ENCODE measurements at regions not wholly inside any gene's neighbourhood (a gene's known extent, or its start where the extent isn't known, plus 50 kb on each side); places are given as distances from the start of the nearest gene placed in this dataset.

DNA sequence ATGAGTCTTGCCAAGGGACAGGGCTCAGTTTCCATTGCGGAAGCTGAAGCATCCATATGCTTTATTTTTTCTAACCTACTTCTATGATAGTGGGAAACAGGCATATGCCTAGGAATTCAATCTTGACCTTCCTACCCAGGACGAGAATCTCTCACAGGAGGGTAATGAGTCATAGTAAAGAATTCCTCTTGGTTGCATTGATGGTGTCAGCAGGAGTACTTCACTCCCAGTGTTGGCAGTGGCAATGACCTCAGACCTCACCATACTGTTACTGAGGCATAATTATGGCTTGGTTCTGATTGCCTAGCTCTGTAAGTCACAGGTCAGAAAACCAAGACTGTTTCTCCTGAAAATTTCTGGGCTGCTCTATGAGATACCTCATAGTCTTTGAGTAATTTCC is 552.9 kb downstream of the ARL4A start:
- no peaks in the 10 kb centered on the region for H3K9me3 ChIP-seq (replicated peaks; ENCODE audit: insufficient read depth, low read length)
- no peaks in the 10 kb centered on the region for H3K36me3 ChIP-seq (replicated peaks; ENCODE audit: insufficient read depth, low read length)
- no peak overlapping the region for H3K9ac ChIP-seq (ENCODE audit: low read length)
- no peak overlapping the region for H2AFZ ChIP-seq (ENCODE audit: low read length)
- H3K4me2 ChIP-seq (ENCODE audit: low read depth, low read length), result no peak overlapping the region
- H3K27ac ChIP-seq (ENCODE audit: low read length), result no peak overlapping the region
- no peak for DNase-seq
- H3K79me2 ChIP-seq (ENCODE audit: low read length), result no peaks in the 10 kb centered on the region
- H3K27me3 ChIP-seq (replicated peaks; ENCODE audit: insufficient read depth, low read length), result no peaks in the 10 kb centered on the region
- H4K20me1 ChIP-seq (ENCODE audit: insufficient read depth, low read length), result no peaks in the 10 kb centered on the region
- no peak overlapping the region for H3K4me3 ChIP-seq (ENCODE audit: low read length)
- H3K9me2 ChIP-seq (replicated peaks; ENCODE audit: insufficient read depth, low read length), result no peaks in the 10 kb centered on the region
- H3F3A ChIP-seq (ENCODE audit: insufficient read depth, low read length), result no peaks in the 10 kb centered on the region
- no peaks in the 10 kb centered on the region for H3K4me1 ChIP-seq (ENCODE audit: low read length)
- TF ChIP-seq EZH2phosphoT487 (IDR thresholded peaks at IDR 0.05; ENCODE audit: low read length) (no peak), EZH2 (optimal IDR thresholded peaks at IDR 0.05; ENCODE audit: low read depth, low read length) (no peak)
- TF ChIP-seq, protein P1, sequence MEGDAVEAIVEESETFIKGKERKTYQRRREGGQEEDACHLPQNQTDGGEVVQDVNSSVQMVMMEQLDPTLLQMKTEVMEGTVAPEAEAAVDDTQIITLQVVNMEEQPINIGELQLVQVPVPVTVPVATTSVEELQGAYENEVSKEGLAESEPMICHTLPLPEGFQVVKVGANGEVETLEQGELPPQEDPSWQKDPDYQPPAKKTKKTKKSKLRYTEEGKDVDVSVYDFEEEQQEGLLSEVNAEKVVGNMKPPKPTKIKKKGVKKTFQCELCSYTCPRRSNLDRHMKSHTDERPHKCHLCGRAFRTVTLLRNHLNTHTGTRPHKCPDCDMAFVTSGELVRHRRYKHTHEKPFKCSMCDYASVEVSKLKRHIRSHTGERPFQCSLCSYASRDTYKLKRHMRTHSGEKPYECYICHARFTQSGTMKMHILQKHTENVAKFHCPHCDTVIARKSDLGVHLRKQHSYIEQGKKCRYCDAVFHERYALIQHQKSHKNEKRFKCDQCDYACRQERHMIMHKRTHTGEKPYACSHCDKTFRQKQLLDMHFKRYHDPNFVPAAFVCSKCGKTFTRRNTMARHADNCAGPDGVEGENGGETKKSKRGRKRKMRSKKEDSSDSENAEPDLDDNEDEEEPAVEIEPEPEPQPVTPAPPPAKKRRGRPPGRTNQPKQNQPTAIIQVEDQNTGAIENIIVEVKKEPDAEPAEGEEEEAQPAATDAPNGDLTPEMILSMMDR (IDR thresholded peaks at IDR 0.05; ENCODE audit: low read length), result no peak

DNA sequence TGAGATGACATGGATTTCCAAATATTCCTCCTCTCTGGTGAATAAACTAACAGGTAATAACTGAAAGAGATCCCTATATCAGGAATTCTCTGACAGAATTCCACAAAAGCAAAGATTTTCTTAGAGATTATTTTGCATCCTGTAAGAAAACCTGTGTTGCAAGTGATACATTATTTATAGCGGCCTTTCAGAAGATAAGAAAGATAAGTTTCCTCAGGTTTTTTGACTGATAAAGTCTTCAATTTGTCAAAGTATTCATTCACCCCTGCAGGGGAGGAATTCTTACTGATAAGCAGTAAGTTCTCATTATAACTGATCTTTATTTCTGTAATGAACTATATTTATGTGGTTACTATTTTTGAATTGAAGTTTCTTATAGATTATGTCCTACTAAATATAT is 554.0 kb downstream of the ARL4A start:
- no peaks in the 10 kb centered on the region for H3K27me3 ChIP-seq (replicated peaks; ENCODE audit: insufficient read depth, low read length)
- no peak overlapping the region for H3K9ac ChIP-seq (ENCODE audit: low read length)
- H3F3A ChIP-seq (ENCODE audit: insufficient read depth, low read length), result no peaks in the 10 kb centered on the region
- no peaks in the 10 kb centered on the region for H4K20me1 ChIP-seq (ENCODE audit: insufficient read depth, low read length)
- H3K36me3 ChIP-seq (replicated peaks; ENCODE audit: insufficient read depth, low read length), result no peaks in the 10 kb centered on the region
- TF ChIP-seq EZH2 (optimal IDR thresholded peaks at IDR 0.05; ENCODE audit: low read depth, low read length) (no peak), EZH2phosphoT487 (IDR thresholded peaks at IDR 0.05; ENCODE audit: low read length) (no peak)
- TF ChIP-seq, protein P1 (IDR thresholded peaks at IDR 0.05; ENCODE audit: low read length), result no peak
- H3K4me2 ChIP-seq (ENCODE audit: low read depth, low read length), result no peak overlapping the region
- no peak for DNase-seq
- H3K9me2 ChIP-seq (replicated peaks; ENCODE audit: insufficient read depth, low read length), result no peaks in the 10 kb centered on the region
- H3K4me3 ChIP-seq (ENCODE audit: low read length), result no peak overlapping the region
- no peaks in the 10 kb centered on the region for H3K4me1 ChIP-seq (ENCODE audit: low read length)
- no peaks in the 10 kb centered on the region for H3K79me2 ChIP-seq (ENCODE audit: low read length)
- no peak overlapping the region for H2AFZ ChIP-seq (ENCODE audit: low read length)
- H3K27ac ChIP-seq (ENCODE audit: low read length), result no peak overlapping the region
- no peaks in the 10 kb centered on the region for H3K9me3 ChIP-seq (replicated peaks; ENCODE audit: insufficient read depth, low read length)

DNA sequence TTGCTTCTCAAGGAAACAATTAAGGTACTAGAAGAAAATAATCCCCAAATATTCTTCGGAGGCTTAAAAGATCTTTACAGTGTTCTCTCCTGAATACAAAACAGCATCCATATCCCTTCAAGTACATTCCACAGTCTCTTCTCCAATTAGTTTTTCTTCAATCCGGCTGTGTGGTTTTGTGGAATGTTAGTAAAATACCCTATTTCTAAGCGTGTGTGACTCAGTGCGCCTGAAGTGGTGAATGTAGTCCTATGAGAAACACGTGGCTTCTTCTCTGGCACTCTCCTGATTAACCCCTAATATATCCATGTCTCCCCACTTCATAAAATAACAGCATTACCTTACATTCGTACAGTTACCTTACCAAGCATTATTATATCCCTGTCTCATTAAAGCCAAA is 570.2 kb downstream of the ARL4A start:
- H3K79me2 ChIP-seq (ENCODE audit: low read length), result no peaks in the 10 kb centered on the region
- TF ChIP-seq EZH2phosphoT487 (IDR thresholded peaks at IDR 0.05; ENCODE audit: low read length) (no peak), EZH2 (optimal IDR thresholded peaks at IDR 0.05; ENCODE audit: low read depth, low read length) (no peak)
- TF ChIP-seq, protein P1 (IDR thresholded peaks at IDR 0.05; ENCODE audit: low read length), result no peak
- no peaks in the 10 kb centered on the region for H3F3A ChIP-seq (ENCODE audit: insufficient read depth, low read length)
- no peak for DNase-seq
- H3K9me3 ChIP-seq (replicated peaks; ENCODE audit: insufficient read depth, low read length), result no peaks in the 10 kb centered on the region
- H3K4me2 ChIP-seq (ENCODE audit: low read depth, low read length), result no peak overlapping the region
- no peak overlapping the region for H3K27ac ChIP-seq (ENCODE audit: low read length)
- no peak overlapping the region for H3K9ac ChIP-seq (ENCODE audit: low read length)
- no peaks in the 10 kb centered on the region for H3K27me3 ChIP-seq (replicated peaks; ENCODE audit: insufficient read depth, low read length)
- H3K9me2 ChIP-seq (replicated peaks; ENCODE audit: insufficient read depth, low read length), result no peaks in the 10 kb centered on the region
- H3K36me3 ChIP-seq (replicated peaks; ENCODE audit: insufficient read depth, low read length), result no peaks in the 10 kb centered on the region
- H4K20me1 ChIP-seq (ENCODE audit: insufficient read depth, low read length), result no peaks in the 10 kb centered on the region
- H3K4me3 ChIP-seq (ENCODE audit: low read length), result no peak overlapping the region
- no peaks in the 10 kb centered on the region for H3K4me1 ChIP-seq (ENCODE audit: low read length)
- no peak overlapping the region for H2AFZ ChIP-seq (ENCODE audit: low read length)
